K562 (cell line): ENCODE measurements at regions not wholly inside any gene's neighbourhood (a gene's known extent, or its start where the extent isn't known, plus 50 kb on each side); places are given as distances from the start of the nearest gene placed in this dataset.

Experiments
- ATAC-seq: fragments of 200-7000 bp; cut with Tn5 transposase; 3 replicates; pipeline ENCODE4 v1.9.1; 2020; ENCODE audit warnings: moderate library complexity
- BruUV-seq: library from RNA; stranded (reverse); fragments of 400-500 nt; replicated peaks from 2 replicates; lab custom pipeline; 2021; lab: Mats Ljungman, UMichigan
- CTCF ChIA-PET: fragments of 300-600 bp; formaldehyde crosslinking; extraction: SDS; loops from one replicate; lab custom pipeline; 2021; ENCODE audit warnings: low intra/inter-chr PET ratio; lab: Yijun Ruan, JAX
- POLR2A ChIA-PET: fragments of 300-600, 350-650 bp; sonication (Branson Sonifier 250); formaldehyde crosslinking; extraction: SDS; loops from one replicate; lab custom pipeline; 2021; ENCODE audit warnings: antibody characterized with exemption, inconsistent platforms; lab: Yijun Ruan, JAX
- DNase-seq, 4 experiments: peaks; one replicate each; pipeline versions ENCODE4 v3.0.0 to v3.0.0-alpha.2; 2011 to 2018; ENCODE audit warnings: low spot score in 3 of 4, mixed read lengths in 3 of 4; ENCODE audit errors: extremely low read depth in 1 of 4
- FAIRE-seq: peaks from 2 replicates; lab custom pipeline; 2011; peaks lifted over from hg19 to GRCh38; lab: Jason Lieb, UNC
- H2AFZ ChIP-seq: 2 replicates; pipeline ENCODE4 v1.6.0; 2011; ENCODE audit warnings: low read depth, low read length, control low read depth, inconsistent platforms
- H3K27ac ChIP-seq: fragments of 200-600 bp; 3 replicates; pipeline ENCODE4 v1.8.0; 2011; ENCODE audit warnings: low read depth, mild to moderate bottlenecking, control low read depth, inconsistent platforms, low read length, moderate library complexity, mixed read lengths; ENCODE audit errors: extremely low read depth
- H3K27me3 ChIP-seq, 2 experiments: fragments of 300-600 bp in 1 of 2; 2 replicates in 1 of 2; 3 replicates in 1 of 2; pipeline versions ENCODE4 v1.6.0 to v1.8.0; 2011; ENCODE audit warnings: inconsistent platforms in 2 of 2, low read length in 2 of 2, mild to moderate bottlenecking in 1 of 2, mixed read lengths in 1 of 2, moderate library complexity in 1 of 2; ENCODE audit not compliant: control insufficient read depth in 2 of 2, insufficient read depth in 2 of 2
- H3K36me3 ChIP-seq: fragments of 300-600 bp; 3 replicates; pipeline ENCODE4 v1.8.0; 2011; ENCODE audit warnings: mild to moderate bottlenecking, low read length, inconsistent platforms; ENCODE audit not compliant: control insufficient read depth, insufficient read depth
- H3K4me1 ChIP-seq, 2 experiments: fragments of 200-600 bp in 1 of 2; replicated peaks in 1 of 2; 2 replicates in 1 of 2; 3 replicates in 1 of 2; pipeline versions ENCODE4 v1.5.1 to v1.8.0; 2011; ENCODE audit warnings: inconsistent platforms in 2 of 2, low read length in 2 of 2, mild to moderate bottlenecking in 1 of 2, mixed read lengths in 1 of 2, moderate library complexity in 1 of 2; ENCODE audit not compliant: control insufficient read depth in 2 of 2, insufficient read depth in 2 of 2
- H3K4me2 ChIP-seq: 2 replicates; pipeline ENCODE4 v1.6.1; 2011; ENCODE audit warnings: low read length, control low read depth, inconsistent platforms, mixed read lengths; ENCODE audit not compliant: insufficient read depth
- H3K4me3 ChIP-seq: fragments of 200-600 bp; sonication (generic), shearing (Covaris generic); 2 replicates; pipeline ENCODE4 v1.5.1; 2016; ENCODE audit warnings: control low read depth, inconsistent platforms
- H3K79me2 ChIP-seq: fragments of 200-600 bp; 3 replicates; pipeline ENCODE4 v1.8.0; 2011; ENCODE audit warnings: low read length, inconsistent platforms; ENCODE audit not compliant: control insufficient read depth, insufficient read depth
- H3K9ac ChIP-seq, 2 experiments: 2 replicates each; pipeline versions ENCODE4 v1.6.0 to v1.6.1; 2011; ENCODE audit warnings: low read depth in 2 of 2, low read length in 2 of 2, control low read depth in 1 of 2, inconsistent platforms in 1 of 2, mild to moderate bottlenecking in 1 of 2, mixed read lengths in 1 of 2; ENCODE audit not compliant: insufficient read depth in 1 of 2
- H3K9me1 ChIP-seq: one replicate; pipeline ENCODE4 v1.6.0; 2011; ENCODE audit warnings: inconsistent platforms, mild to moderate bottlenecking, low read length, moderate library complexity; ENCODE audit not compliant: control insufficient read depth, insufficient read depth
- H3K9me3 ChIP-seq: replicated peaks from 2 replicates; pipeline ENCODE4 v1.5.1; 2011; ENCODE audit warnings: low read depth, low read length, inconsistent platforms; ENCODE audit not compliant: control insufficient read depth, insufficient read depth
- H4K20me1 ChIP-seq: replicated peaks from 2 replicates; pipeline ENCODE4 v1.6.1; 2011; ENCODE audit warnings: low read length, inconsistent platforms, mixed read lengths; ENCODE audit not compliant: control insufficient read depth, insufficient read depth
- CHD7 ChIP-seq: fragments of 200-600 bp; sonication (generic); IDR thresholded peaks from one replicate; pipeline ENCODE4 v1.6.1; 2012; ENCODE audit warnings: mild to moderate bottlenecking, low read depth, low read length, inconsistent platforms
- E2F6 ChIP-seq, 2 experiments: IDR thresholded peaks; 2 replicates each; pipeline ENCODE4 v1.6.1; 2011; ENCODE audit warnings: borderline replicate concordance in 1 of 2, control low read depth in 1 of 2, low read depth in 1 of 2, low read length in 1 of 2, mild to moderate bottlenecking in 1 of 2, mixed read lengths in 1 of 2, moderate library complexity in 1 of 2; ENCODE audit not compliant: insufficient read depth in 1 of 2, insufficient read length in 1 of 2, poor library complexity in 1 of 2, severe bottlenecking in 1 of 2; ENCODE audit errors: extremely low read depth in 1 of 2
- MECOM ChIP-seq: fragments of 250-450 bp; sonication (Bioruptor Pico); IDR thresholded peaks from 2 replicates; pipeline ENCODE4 v1.8.0; 2022; ENCODE audit warnings: inconsistent platforms
- NFXL1 ChIP-seq: fragments of 450-650 bp; formaldehyde crosslinking; IDR thresholded peaks from 2 replicates; pipeline ENCODE4 v1.4.0; 2021; ENCODE audit warnings: mild to moderate bottlenecking
- POU5F1 ChIP-seq: fragments of 150-350 bp; IDR thresholded peaks from 2 replicates; pipeline ENCODE4 v1.6.1; 2014; ENCODE audit warnings: borderline replicate concordance, low read length, low read depth, mild to moderate bottlenecking; ENCODE audit not compliant: partially characterized antibody
- RNF219 ChIP-seq: fragments of 250-450 bp; sonication (Bioruptor Pico); IDR thresholded peaks from 2 replicates; pipeline ENCODE4 v1.5.0; 2022; ENCODE audit warnings: mild to moderate bottlenecking
- ZNF197 ChIP-seq: fragments of 200-800 bp; sonication (Bioruptor generic); IDR thresholded peaks from 2 replicates; pipeline ENCODE4 v1.6.1; 2016; ENCODE audit warnings: low read depth, missing genetic modification characterization, missing compliant biosample characterization
- ZNF668 ChIP-seq: fragments of 250-450 bp; sonication (Bioruptor Pico); IDR thresholded peaks from 2 replicates; pipeline ENCODE4 v1.8.0; 2022; ENCODE audit warnings: mild to moderate bottlenecking, inconsistent platforms
- in situ Hi-C: fragments of 300-500 bp; cut with MboI; formaldehyde crosslinking; loops from 4 replicates; pipeline ENCODE4 v1.15.0; 2018; ENCODE audit warnings: inconsistent platforms, mixed read lengths
- intact Hi-C: fragments of 100-400 bp; cut with micrococcal nuclease; formaldehyde crosslinking; loops from 2 replicates; pipeline ENCODE4 v1.14.2; 2022

- H3K4me3 ChIP-seq = no peak overlapping the region
- no peak overlapping the region for H2AFZ ChIP-seq
- no peaks in the 10 kb centered on the region for H3K27me3 ChIP-seq
- no peaks in the 10 kb centered on the region for H3K9me3 ChIP-seq
- H3K79me2 ChIP-seq = no peaks in the 10 kb centered on the region
- BruUV-seq = no TSS peak
- no peaks in the 10 kb centered on the region for H4K20me1 ChIP-seq
- H3K9ac ChIP-seq = no peak overlapping the region
- H3K9me1 ChIP-seq = no peaks in the 10 kb centered on the region
- H3K4me2 ChIP-seq = no peak overlapping the region
- FAIRE-seq (no peak), DNase-seq (no peak), ATAC-seq (no peak)
- POLR2A ChIA-PET = no interaction called here
- intact Hi-C loops = no loop called here
- no peaks in the 10 kb centered on the region for H3K4me1 ChIP-seq
- in situ Hi-C loops = no loop called here
- CTCF ChIA-PET = no interaction called here
- no peaks in the 10 kb centered on the region for H3K36me3 ChIP-seq
- H3K27ac ChIP-seq = no peak overlapping the region
- TF ChIP-seq E2F6 (IDR thresholded peaks at IDR 0.05; ENCODE audit: borderline replicate concordance in 1 of 2, extremely low read depth in 1 of 2, insufficient read depth in 1 of 2, insufficient read length in 1 of 2, low read depth in 1 of 2, low read length in 1 of 2, poor library complexity in 1 of 2, severe bottlenecking in 1 of 2) (no peak), RNF219 (CRISPR knock-in tag) (no peak), CHD7 (no peak), NFXL1 (CRISPR knock-in tag) (no peak), ZNF197 (CRISPR knock-in tag) (no peak), MECOM (CRISPR knock-in tag) (no peak), POU5F1 (no peak), ZNF668 (CRISPR knock-in tag) (no peak)
These were observed 171.0 kb upstream of the CCN2 start for GRCh38 chr6:132122176-132122575.
